Adrenal gland (tissue), 9 donors: ENCODE measurements at regions not wholly inside any gene's neighbourhood (a gene's known extent, or its start where the extent isn't known, plus 50 kb on each side); places are given as distances from the start of the nearest gene placed in this dataset.

Experiments used
- DNase-seq, 7 donors: peaks; one replicate each; pipeline ENCODE4 v3.0.0-alpha.2; 2019 to 2020
- H3K27ac ChIP-seq, 5 donors: fragments of 200-600 bp; sonication (generic) in 4 of 5; 1 replicate in 3 of 5; 2 replicates in 2 of 5; pipeline versions ENCODE4 v1.5.1 to v1.8.0; 2016 to 2020; ENCODE audit warnings: mild to moderate bottlenecking in 1 of 5
- H3K27me3 ChIP-seq: fragments of 200-600 bp; 2 replicates; pipeline ENCODE4 v1.8.0; 2021
- H3K36me3 ChIP-seq, 2 donors: fragments of 200-600 bp; replicated peaks in 1 of 2; 1 replicate in 1 of 2; 2 replicates in 1 of 2; pipeline versions ENCODE4 v1.5.1 to v1.8.0; 2018 to 2022
- H3K4me1 ChIP-seq, 2 donors: fragments of 200-600 bp; replicated peaks in 1 of 2; 1 replicate in 1 of 2; 2 replicates in 1 of 2; pipeline versions ENCODE4 v1.5.1 to v1.8.0; 2018 to 2021
- H3K4me3 ChIP-seq, 4 donors: fragments of 200-600 bp; sonication (generic) in 3 of 4; one replicate each; pipeline ENCODE4 v1.5.1; 2016 to 2018
- H3K9me3 ChIP-seq, 3 donors: fragments of 200-600 bp; sonication (generic) in 1 of 3; replicated peaks in 1 of 3; 1 replicate in 2 of 3; 2 replicates in 1 of 3; pipeline versions ENCODE4 v1.5.1 to v1.8.0; 2016 to 2021
- CTCF ChIP-seq, 6 experiments: fragments of 450-650 bp in 4 of 6; fragments of 200-600 bp in 2 of 6; sonication (generic) in 1 of 6; IDR thresholded peaks; 1 replicate in 5 of 6; 2 replicates in 1 of 6; pipeline versions ENCODE4 v1.5.1 to v1.8.0; 2016 to 2021; ENCODE audit warnings: antibody characterized with exemption in 6 of 6, mild to moderate bottlenecking in 2 of 6, moderate library complexity in 1 of 6
- POLR2A ChIP-seq, 2 donors: fragments of 450-650 bp; IDR thresholded peaks; one replicate each; pipeline ENCODE4 v1.6.1; 2017; ENCODE audit warnings: antibody characterized with exemption in 2 of 2, mild to moderate bottlenecking in 2 of 2, moderate library complexity in 1 of 2
- WGBS, 4 donors: extraction: QIAGEN DNeasy Blood & Tissue Kit in 2 of 4; methylation state at CpG; one replicate each; pipeline versions ENCODE4 v1.1.5 to v1.1.7; 2013 to 2017; 5-methylcytosine and 5-hydroxymethylcytosine counted together
- intact Hi-C, 2 donors: fragments of 100-400 bp; cut with DNase I; formaldehyde crosslinking; loops; one replicate each; pipeline versions ENCODE4 v1.14.1 to v1.15.0; 2022 to 2023
- donor health status: healthy with polysubstance abuse.
- donor health status: Bipolar disorder and iron deficiency.
- donor health status: DM: yes; HTN: yes; CAD: no.
- donor health status: DM: no; HTN: no; CAD: no.
- donor health status: DM: no; HTN: no; CAD: no.

GRCh38 chr3:135325096-135325495 lies 530.0 kb downstream of the EPHB1 start:
- TF ChIP-seq POLR2A (IDR thresholded peaks at IDR 0.05) = no peak
- TF ChIP-seq CTCF (IDR thresholded peaks at IDR 0.05) = no peak

GRCh38 chr3:135325726-135326235 lies 530.7 kb downstream of the EPHB1 start:
- no peaks in the 10 kb centered on the region for H3K27me3 ChIP-seq
- no peak for TF ChIP-seq POLR2A (IDR thresholded peaks at IDR 0.05)
- TF ChIP-seq CTCF (IDR thresholded peaks at IDR 0.05) = no peak
- intact Hi-C loops = no loop called here
- no peak overlapping the region for H3K27ac ChIP-seq
- no peaks in the 10 kb centered on the region for H3K36me3 ChIP-seq
- WGBS, 4 donors = 48 to 61% (median 57%) methylated on average over 6 of the region's 6 CpGs
- no peak overlapping the region for H3K4me3 ChIP-seq
- H3K9me3 ChIP-seq = no peaks in the 10 kb centered on the region
- DNase-seq = no peak
- H3K4me1 ChIP-seq = no peaks in the 10 kb centered on the region

More at GRCh38 chr3:135325096-135325495, 530.0 kb downstream of the EPHB1 start:
- 46 to 58% (median 54%) methylated on average over 1 of the region's 1 CpG for WGBS, 4 donors
- Histone ChIP-seq H3K36me3 (no peaks in the 10 kb centered on the region), H3K27me3 (no peaks in the 10 kb centered on the region), H3K9me3 (no peaks in the 10 kb centered on the region), H3K4me1 (no peaks in the 10 kb centered on the region), H3K27ac (no peak overlapping the region), H3K4me3 (no peak overlapping the region)
- DNase-seq = no peak
- intact Hi-C loops = no loop called here

- Histone ChIP-seq H3K9me3 (no peaks in the 10 kb centered on the region), H3K4me3 (no peak overlapping the region), H3K4me1 (no peaks in the 10 kb centered on the region), H3K27me3 (no peaks in the 10 kb centered on the region), H3K36me3 (no peaks in the 10 kb centered on the region), H3K27ac (no peak overlapping the region)
- intact Hi-C loops = no loop called here
- WGBS, 4 donors = 86 to 98% (median 90%) methylated on average over 1 of the region's 1 CpG
- no peak for TF ChIP-seq CTCF (IDR thresholded peaks at IDR 0.05)
- TF ChIP-seq POLR2A (IDR thresholded peaks at IDR 0.05) = no peak
- no peak for DNase-seq
Observed at GRCh38 chr3:135326851-135327250, 531.8 kb downstream of the EPHB1 start.

GRCh38 chr3:135328036-135328435 lies 533.0 kb downstream of the EPHB1 start:
- no peaks in the 10 kb centered on the region for H3K9me3 ChIP-seq
- no peaks in the 10 kb centered on the region for H3K27me3 ChIP-seq
- H3K36me3 ChIP-seq = no peaks in the 10 kb centered on the region
- H3K27ac ChIP-seq = no peak overlapping the region
- WGBS, 4 donors = 73 to 79% (median 75%) methylated on average over 5 of the region's 5 CpGs
- no peaks in the 10 kb centered on the region for H3K4me1 ChIP-seq
- TF ChIP-seq CTCF (IDR thresholded peaks at IDR 0.05) = no peak
- TF ChIP-seq POLR2A (IDR thresholded peaks at IDR 0.05) = no peak
- no peak for DNase-seq
- H3K4me3 ChIP-seq = no peak overlapping the region
- intact Hi-C loops = no loop called here
